GM21737 (cell line): ENCODE measurements at regions not wholly inside any gene's neighbourhood (a gene's known extent, or its start where the extent isn't known, plus 50 kb on each side); places are given as distances from the start of the nearest gene placed in this dataset.
"Not testable (repeated sequence)": the region's sequence is repeated elsewhere in the genome, so short reads cannot be mapped to it uniquely, and the experiment has no call there.

Source experiments
- ATAC-seq: cut with Tn5 transposase; IDR thresholded peaks from one replicate; pipeline ENCODE4 v1.9.1; 2021; ENCODE audit warnings: mild to moderate bottlenecking, moderate library complexity; ENCODE audit not compliant: unreplicated experiment

DNA sequence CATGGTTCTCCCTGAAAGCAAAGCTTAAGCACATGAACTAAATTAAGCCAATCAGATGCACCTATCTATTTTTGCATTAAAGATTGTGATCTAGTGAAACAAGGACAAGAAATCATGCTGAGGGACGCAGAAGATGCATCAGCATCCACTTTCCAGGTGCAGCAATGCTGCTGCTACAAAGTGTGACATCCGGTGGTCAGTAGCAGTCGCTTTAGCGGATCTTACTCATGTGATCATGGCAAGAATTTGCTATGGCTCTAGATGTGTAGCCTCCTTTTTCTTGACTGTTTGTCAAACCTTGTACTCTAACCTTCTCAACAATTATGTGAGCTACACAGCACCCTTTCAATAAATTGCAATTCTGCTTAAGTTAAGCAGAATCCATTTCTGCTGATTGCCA, 126.8 kb upstream of the SMLR1 start:
- ATAC-seq: no peak

DNA sequence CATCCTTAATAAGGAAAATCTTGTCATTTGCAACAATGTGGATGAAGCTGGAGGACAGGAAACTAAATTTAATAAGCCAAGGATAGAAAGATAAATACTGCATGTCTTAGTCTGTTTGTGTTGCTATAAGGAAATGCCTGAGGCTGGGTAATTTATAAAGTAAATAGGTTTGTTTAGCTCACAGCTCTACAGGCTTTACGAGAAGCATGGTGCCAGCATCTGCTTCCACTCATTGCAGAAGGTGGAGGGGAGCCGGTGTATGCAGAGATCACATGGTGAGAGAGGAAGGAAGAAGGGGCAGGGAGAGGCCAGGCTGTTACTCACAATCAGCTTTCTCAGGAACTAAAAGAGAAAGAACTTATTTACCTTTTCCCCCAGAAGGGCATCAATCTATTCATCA, 118.9 kb upstream of the SMLR1 start:
- ATAC-seq: no peak

DNA sequence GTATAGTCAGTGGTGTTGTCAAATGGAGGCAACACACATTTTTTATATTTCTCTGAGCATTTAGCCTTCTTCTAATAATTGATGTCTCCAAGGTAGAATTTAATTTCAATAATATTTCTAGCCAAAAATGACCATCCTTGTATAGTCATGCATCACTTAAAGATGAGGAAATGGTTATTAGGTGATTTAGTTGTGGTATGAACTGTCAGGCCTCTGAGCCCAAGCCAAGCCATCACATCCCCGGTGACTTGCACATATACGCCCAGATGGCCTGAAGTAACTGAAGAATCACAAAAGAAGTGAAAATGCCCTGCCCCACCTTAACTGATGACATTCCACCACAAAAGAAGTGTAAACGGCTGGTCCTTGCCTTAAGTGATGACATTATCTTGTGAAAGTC, 115.6 kb upstream of the SMLR1 start:
- ATAC-seq: not testable (repeated sequence)

DNA sequence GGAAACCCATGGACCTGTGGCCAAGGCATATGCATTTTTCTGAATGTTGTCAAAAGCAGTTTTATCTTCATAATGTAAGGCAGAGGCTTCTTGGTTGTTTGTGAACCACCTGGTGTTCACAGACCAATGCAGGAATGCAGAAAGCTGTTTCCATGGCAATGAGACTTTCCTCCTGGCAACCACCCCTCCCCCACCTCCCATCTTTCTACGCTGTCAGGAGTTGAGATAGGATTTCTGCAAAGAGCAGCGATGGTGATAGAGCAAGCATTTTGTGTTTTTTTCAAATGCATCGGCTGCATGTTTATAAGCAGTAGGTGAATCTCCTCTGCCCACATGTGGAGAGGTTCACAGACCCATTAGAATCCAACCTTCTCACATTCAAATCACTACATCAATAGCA, 114.1 kb upstream of the SMLR1 start:
- no peak for ATAC-seq

DNA sequence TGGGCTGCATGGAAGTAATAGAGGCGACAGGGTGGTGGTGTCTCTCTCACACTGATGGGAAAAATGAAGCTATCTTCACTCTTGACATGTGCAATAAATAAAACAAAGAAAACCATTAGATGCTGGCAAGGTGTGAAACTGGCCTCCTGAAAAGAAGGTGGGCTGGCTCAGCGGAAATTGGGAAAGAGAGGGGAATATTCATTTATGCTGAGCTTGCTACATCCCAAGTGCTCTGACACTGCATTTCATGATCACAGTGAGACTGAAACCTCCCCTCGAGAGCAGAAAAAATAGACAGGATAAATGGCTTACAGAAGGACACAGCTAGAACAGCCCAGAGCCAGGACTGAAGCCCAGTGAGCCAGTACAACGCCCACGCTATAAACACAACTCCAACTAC, 112.1 kb upstream of the SMLR1 start:
- no peak for ATAC-seq

DNA sequence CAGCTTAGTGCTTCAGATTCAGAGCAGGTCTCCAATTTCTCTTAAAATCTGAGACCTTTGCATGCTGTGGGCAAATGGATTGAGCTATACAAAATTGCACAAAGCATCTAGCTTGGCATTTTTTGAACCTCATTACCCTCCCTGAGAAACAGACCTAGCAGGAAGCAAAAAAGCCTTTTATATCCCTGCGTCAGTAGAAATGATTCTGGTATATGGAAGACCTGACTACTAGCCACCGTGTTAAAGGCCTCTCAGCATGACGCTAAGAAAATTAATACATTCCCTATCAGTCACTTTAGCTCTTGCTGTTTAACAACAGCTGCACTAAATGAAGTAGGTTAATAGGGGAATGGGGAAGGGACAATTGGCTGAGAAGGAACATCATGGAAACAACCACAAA, 110.7 kb upstream of the SMLR1 start:
- no peak for ATAC-seq

DNA sequence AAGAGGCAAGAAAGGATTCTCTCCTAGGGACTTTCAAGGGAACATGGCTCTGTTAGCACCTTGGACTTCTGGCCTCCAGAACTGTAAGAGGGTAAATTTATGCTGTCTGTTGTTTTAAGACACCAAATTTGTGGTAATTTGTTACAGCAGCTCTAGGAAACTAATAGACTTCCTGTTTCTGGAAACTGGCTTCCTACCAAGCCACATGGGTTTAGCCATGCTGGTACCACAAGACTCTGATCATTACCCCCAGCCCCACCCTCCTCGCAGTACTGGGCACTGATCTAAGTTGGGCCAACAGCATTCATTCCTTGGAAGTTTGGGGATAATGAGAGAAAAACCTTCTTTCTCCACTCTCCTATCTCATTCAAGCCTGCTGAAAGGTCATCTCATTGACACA, 109.5 kb upstream of the SMLR1 start:
- no peak for ATAC-seq

DNA sequence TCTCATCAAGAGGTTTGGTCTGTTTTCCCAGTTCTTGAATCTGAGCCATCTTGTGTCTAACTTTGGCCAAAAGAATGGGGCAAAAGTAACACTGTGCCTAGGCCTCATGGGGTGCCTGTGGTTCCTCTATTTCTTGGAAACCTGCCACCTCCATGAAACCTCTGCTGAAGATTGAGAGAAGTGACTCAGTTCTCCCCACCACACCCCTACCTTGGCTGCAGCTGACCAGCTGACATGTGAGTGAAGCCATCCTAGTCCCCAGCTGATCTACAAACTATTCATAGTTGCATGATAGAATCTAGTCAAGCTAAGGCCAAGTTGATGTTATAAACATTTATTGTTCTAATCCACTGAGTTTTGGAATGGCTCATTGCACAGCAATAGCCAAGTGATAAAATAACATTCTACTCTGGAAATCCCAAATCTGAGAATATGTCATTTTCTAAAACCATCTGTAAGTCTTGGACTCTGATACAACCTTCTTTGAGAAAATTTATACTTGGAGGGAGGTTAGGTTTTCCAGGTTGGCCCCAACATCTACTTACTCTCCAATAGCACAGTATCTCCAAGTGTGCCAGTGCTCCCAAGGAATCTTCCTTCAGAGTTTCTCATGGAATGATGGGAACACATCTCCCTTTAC, 107.0 kb upstream of the SMLR1 start:
- no peak for ATAC-seq

DNA sequence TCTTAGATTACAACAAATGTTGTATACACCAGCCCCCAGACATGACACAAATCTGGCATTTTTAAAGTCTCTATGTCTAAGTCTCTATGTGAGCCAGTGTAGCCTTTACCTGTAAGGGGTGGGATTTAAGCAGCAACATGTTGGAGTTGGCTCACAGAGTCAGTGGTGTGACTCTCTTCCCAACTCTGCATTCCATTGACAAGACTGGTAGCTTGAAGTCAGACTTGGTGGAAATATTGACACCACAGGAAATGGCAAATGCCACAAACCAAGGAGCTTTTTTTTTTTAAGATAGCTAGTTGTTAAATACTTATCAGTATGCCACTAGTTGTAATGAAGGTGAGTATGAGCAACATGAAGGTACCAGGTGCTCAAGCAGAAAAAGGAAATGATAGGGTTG, 103.1 kb upstream of the SMLR1 start:
- ATAC-seq: no peak

DNA sequence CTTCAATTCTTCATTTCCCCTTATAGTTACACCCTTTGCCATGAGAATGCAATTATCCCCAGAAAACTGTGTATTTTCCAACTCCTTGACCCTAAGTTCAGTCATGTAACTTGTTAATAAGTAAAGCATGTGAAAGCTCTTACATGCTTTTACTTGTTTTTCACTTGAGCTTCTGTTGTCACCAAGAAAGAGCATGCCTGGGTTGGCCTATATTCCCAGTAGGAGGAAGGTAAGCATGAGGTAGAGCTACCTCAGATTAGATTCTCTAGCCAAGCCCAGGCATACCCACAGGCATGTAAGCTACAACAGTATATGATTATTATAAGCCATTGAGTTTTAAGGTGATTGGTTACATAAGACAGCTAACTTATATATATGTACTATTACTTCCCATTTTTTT, 101.7 kb upstream of the SMLR1 start:
- ATAC-seq: no peak

DNA sequence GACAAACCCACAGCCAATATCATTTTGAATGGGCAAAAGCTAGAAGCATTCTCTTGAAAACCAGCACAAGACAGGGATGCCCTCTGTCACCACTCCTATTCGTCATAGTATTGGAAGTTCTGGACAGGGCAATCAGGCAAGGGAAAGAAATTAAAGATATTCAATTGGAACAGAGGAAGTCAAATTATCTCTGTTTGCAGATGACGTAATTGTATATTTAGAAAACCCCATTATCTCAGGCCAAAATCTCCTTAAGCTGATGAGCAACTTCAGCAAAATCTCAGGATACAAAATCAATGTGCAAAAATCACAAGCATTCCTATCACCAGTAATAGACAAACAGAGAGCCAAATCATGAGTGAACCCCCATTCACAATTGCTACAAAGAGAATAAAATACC, 99.1 kb upstream of the SMLR1 start:
- ATAC-seq: not testable (repeated sequence)

DNA sequence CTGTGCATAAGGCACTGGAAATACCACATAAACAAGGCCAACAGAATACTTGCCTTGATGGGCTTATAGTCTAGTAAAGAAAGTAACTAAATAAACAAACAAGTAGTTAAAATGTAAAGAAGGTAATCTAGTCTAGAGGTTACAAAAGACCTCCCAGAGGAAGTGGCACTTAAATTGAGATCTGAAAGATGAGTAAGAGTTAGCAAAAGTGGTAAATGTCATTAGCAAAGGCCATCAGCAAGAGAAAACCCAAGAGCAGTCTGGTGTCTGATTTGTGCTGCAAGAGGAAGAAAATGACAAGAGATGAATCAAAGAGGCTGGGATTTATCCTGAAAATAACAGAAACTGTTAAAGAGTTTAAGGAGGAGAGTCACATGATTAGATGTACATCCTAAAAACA, 96.6 kb upstream of the SMLR1 start:
- ATAC-seq: no peak

DNA sequence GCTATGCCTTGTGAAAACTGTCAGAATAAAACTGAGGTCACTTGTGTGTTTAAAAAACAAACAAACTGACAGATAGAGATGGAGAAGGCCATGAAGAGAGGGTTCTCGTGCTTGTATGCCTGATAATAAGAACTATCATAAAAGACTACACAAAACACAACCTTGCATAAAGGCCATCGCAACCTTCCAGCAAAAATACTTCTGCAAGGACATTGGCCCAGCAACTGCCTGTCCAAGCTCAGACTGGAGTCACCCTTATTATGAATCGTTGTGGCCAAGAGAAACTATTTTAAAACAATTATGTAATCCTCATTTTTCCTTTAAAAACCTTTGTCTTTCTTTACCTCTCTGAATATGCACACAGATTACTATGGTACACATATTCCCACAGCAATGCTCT, 93.0 kb upstream of the SMLR1 start:
- no peak for ATAC-seq

DNA sequence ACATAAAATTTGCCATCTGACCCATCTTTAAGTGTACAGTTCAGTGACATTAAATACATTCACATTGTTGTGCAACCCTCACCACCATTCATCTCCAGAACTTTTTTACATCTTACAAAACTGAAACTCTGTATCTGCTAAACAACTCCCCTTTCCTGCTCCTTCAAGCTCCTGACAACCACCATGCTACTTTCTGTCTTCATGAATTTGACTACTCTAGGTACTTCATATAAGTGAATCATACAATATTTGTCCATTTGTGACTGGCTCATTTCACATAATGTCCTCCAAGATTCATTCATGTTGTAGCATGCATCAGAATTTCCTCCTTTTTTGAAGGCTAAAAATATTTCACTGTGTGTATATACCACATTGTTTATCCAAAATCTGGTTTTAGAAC, 86.9 kb upstream of the SMLR1 start:
- no peak for ATAC-seq

DNA sequence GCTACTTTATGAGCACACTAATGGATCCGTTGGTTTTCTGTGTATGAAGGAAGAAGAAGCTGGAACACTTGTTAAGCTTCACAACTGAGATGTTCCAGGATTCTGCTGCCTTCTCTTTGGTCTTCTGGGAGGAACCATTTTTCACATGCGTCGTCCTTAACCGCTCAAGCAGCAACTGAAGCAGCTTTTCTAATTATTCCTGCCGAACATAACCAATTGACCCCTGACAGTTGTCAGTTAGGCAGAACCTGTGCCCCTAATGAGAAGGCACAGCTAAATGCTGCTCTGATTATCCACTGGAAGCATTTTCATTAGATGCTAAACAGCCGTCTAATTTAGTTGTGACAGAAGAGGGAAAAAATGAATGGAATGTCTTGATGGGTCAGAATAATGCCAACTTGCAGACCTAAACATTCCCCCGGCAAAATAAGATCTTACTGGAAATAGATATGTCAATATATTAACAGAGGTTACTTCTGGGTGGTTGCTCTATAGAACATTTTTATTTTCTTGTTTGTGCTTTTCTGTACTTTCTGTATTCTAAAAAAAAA, 85.0 kb upstream of the SMLR1 start:
- no peak for ATAC-seq

DNA sequence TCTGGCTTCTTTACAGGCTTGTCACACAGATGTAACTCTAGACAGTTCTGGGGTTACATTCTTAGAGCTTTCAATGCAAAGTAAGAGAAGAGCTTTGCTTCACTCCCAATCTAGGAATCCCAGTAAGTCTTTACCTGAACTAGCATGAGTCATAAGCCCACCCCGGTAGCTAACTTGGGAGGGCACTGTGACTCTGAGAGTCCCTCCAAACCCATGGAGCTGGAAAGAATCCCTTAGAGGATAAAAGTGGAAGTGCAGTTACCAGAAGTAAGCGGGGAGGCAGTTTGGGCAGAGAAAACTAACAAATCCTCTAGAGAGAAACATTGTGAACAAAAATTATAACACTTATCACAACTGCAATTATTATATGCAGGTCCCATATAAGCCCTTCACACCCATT, 84.0 kb upstream of the SMLR1 start:
- ATAC-seq: no peak

DNA sequence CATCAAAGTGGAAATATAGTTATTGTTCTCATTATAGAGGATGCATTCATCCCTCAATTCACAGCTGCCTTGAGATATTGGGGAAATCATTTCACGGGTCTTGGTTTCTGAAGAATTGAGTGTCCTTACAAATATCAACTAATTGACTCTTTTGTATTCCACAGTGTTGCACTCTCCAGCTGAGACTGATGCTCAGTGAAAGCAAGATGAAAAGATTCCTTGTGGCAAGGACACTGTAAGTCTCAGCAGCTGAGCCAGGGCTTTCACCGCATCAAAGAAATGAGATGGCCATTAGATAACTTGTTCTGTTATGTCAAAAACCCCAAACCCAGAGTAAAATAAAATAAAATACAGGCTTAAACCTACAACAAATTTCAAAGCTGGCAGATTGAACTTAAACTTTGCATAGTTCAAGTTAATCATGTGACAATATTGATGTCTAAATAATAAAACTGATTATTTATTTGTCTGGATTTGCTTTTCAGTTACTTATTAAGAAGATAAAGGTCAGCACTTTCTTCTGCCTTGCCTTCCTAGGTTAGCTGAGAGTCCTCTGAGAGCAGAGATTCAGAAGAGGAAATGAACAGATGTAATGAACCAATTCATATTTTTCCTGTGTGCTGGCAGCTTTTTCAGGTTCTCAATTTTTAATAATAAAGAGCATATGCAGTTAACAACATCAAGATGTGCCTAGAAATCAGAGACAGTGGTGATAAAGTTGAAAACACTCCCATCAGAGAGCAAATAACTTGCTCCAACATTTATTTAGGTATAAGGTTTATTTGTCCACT, 82.4 kb upstream of the SMLR1 start:
- no peak for ATAC-seq

DNA sequence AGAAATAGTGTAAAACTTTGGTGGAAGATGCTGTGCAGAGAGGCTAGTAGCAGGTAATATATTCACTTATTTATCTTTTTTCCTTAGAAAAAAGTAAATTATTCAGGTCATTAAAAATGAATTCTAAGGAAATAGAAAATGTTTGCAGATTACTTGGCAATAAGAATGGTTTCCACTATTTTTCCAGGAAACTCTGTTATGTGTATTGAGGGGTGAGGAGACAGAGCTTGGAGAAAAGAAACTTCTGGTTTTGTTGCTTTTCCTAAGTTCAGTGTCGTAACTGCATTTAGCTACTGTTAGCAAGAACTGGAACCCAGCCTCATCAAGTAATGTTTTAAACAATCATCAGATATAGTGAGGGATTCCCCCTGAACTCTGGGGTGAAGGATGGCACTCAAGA, 79.2 kb upstream of the SMLR1 start:
- no peak for ATAC-seq

DNA sequence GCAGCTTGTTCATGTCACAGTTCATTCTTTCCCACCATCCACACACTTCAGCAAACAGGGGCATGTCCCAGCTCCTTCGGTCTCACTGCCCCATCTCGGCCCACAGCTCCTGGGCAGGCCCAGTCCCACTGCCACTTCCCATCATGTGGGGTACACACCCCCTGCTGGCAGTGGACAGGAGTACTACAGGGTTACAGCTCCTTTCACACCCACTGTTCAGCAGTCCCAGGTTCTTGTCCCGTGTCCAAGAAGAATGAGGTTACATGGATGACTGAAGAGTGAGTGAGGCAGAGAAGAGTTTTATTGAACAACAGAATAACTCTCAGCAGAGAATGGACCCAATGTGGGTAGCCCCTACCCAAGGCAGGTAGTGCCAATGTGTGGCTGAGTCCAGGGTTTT, 77.8 kb upstream of the SMLR1 start:
- no peak for ATAC-seq

DNA sequence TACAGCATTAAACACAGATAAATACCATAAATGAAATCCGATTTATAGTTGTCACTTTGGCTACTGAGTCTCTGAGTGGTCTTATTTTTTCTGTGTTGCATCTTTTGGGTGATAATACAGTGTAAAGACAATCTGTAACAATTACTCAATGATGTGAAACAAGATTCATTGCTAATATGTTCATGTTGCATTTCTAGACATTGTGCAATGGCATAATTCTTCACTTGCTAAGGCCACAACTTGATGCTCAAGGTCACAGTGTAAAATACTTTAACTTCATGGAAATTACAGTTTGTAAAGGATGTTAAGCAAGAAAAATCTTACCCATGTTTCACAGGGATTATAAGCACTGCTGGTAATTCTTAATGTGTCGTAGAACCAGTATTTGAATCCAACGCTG, 74.9 kb upstream of the SMLR1 start:
- no peak for ATAC-seq

DNA sequence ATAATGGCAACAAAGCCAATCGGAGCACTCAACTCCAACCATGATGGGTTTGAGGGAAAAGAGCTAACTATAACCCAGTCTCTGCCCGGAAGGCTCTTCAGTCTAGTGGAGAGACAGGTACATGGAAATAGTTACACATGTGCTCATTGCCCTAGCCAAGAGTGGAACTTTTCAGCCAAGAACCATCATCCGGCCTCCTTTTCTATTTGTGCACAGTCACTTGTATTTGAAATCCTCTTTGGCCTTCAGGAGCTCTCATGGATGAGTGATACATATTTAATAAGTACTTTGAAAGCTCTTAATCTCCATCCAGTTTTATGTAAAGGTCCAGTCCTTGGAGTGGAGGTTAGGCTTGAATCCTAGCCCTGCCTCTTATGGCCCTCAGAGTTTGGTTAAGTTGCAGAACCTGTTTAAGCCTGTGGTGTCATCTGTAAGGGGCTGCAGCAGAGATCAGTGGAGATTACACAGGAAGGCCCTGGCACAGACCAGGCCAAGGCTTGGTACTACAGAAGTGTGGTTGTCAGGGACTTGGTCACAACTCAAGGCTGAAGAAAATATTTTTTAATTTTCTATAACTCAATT, 72.3 kb upstream of the SMLR1 start:
- no peak for ATAC-seq

DNA sequence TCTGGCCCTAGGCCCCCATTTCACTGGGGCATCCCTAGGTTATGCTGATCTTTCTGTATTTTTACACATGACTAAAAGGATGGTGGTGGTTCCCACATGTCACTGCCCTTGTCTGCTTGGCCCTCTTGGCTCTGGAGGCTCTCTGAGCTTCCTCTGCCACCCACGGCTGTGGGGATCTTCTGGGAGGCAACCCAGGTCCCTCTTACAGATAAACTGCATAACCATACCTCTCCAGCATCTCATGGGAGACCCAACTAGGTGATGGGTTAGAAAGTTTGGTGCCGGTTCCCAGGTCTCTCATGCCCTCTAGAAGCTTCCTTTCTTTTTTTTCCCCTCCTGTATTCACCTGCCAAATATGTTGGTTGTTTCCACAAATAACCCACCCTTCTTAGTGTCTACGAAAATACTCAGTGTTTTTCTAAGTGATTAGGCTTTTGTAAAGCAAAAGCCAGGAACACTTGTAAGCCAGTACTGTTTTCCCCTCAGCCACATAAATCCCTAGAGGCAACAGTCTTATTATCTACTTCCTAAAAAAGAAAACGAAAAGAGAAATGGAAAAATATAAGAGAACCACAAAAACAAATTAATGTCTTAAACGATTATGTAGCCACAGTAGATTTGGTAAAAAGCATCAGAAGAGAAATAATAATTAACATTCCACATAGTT, 71.7 kb upstream of the SMLR1 start:
- no peak for ATAC-seq
